ENCODE measurements at regions not wholly inside any gene's neighbourhood (a gene's known extent, or its start where the extent isn't known, plus 50 kb on each side); places are given as distances from the start of the nearest gene placed in this dataset.
"Not testable (repeated sequence)": the region's sequence is repeated elsewhere in the genome, so short reads cannot be mapped to it uniquely, and the experiment has no call there.

GRCh38 chr22:48060266-48060665, 1297.8 kb downstream of the TBC1D22A start:
- WGBS, 2 experiments (ENCODE audit: low coverage in 1 of 2, low lambda C conversion rate in 2 of 2, missing lambda C conversion rate in 2 of 2), result 48 to 57% methylated on average over 7 of the region's 7 CpGs
- Histone ChIP-seq H3K9me2 (ENCODE audit: insufficient read depth) (no peaks in the 10 kb centered on the region), H3K4me2 (ENCODE audit: unreplicated experiment) (no peak overlapping the region), H3K4me3 (no peak overlapping the region), H3K27me3 (replicated peaks; ENCODE audit: insufficient read depth) (no peaks in the 10 kb centered on the region), H2AFZ (no peak overlapping the region), H3K79me2 (ENCODE audit: insufficient read depth) (no peaks in the 10 kb centered on the region), H3K4me1 (ENCODE audit: insufficient read depth) (no peaks in the 10 kb centered on the region), H3K36me3 (ENCODE audit: low read depth) (no peaks in the 10 kb centered on the region), H3K9me3 (ENCODE audit: low read depth) (no peaks in the 10 kb centered on the region), H3F3A (ENCODE audit: insufficient read depth) (no peaks in the 10 kb centered on the region), H3K27ac (no peak overlapping the region), H3K9ac (no peak overlapping the region), H4K20me1 (ENCODE audit: insufficient read depth) (no peaks in the 10 kb centered on the region)
- in situ Hi-C loops (cut with MboI), result no loop called here
- no peak for DNase-seq
- TF ChIP-seq EZH2phosphoT487 (IDR thresholded peaks at IDR 0.05; ENCODE audit: insufficient read depth, low read depth), result no peak
- TF ChIP-seq EZH2 (IDR thresholded peaks at IDR 0.05; ENCODE audit: insufficient read depth, poor library complexity, severe bottlenecking), result no peak

GRCh38 chr22:48059521-48059920, 1297.1 kb downstream of the TBC1D22A start:
- H3K9ac ChIP-seq; H3K27me3 ChIP-seq (replicated peaks; ENCODE audit: insufficient read depth); H4K20me1 ChIP-seq (ENCODE audit: insufficient read depth); H3K4me3 ChIP-seq; H2AFZ ChIP-seq; H3K9me2 ChIP-seq (ENCODE audit: insufficient read depth); H3K4me2 ChIP-seq (ENCODE audit: unreplicated experiment); in situ Hi-C loops (cut with MboI); H3K79me2 ChIP-seq (ENCODE audit: insufficient read depth); H3F3A ChIP-seq (ENCODE audit: insufficient read depth); H3K27ac ChIP-seq; H3K9me3 ChIP-seq (ENCODE audit: low read depth); DNase-seq; H3K4me1 ChIP-seq (ENCODE audit: insufficient read depth); H3K36me3 ChIP-seq (ENCODE audit: low read depth): not testable (repeated sequence)
- WGBS, 2 experiments (ENCODE audit: low coverage in 1 of 2, low lambda C conversion rate in 2 of 2, missing lambda C conversion rate in 2 of 2), result 47 to 57% methylated on average over 4 of the region's 4 CpGs

- no peak overlapping the region for H3K4me3 ChIP-seq
- H3K9me3 ChIP-seq (ENCODE audit: low read depth), result no peaks in the 10 kb centered on the region
- no peaks in the 10 kb centered on the region for H3K27me3 ChIP-seq (replicated peaks; ENCODE audit: insufficient read depth)
- no peak for TF ChIP-seq EZH2phosphoT487 (IDR thresholded peaks at IDR 0.05; ENCODE audit: insufficient read depth, low read depth)
- TF ChIP-seq EZH2 (IDR thresholded peaks at IDR 0.05; ENCODE audit: insufficient read depth, poor library complexity, severe bottlenecking), result no peak
- no peaks in the 10 kb centered on the region for H3K4me1 ChIP-seq (ENCODE audit: insufficient read depth)
- no peaks in the 10 kb centered on the region for H3K79me2 ChIP-seq (ENCODE audit: insufficient read depth)
- no peaks in the 10 kb centered on the region for H3K36me3 ChIP-seq (ENCODE audit: low read depth)
- no peak overlapping the region for H3K9ac ChIP-seq
- H4K20me1 ChIP-seq (ENCODE audit: insufficient read depth), result no peaks in the 10 kb centered on the region
- H3K27ac ChIP-seq, result no peak overlapping the region
- in situ Hi-C loops (cut with MboI), result no loop called here
- WGBS, 2 experiments (ENCODE audit: low coverage in 1 of 2, low lambda C conversion rate in 2 of 2, missing lambda C conversion rate in 2 of 2), result 49 to 52% methylated on average over 22 of the region's 22 CpGs
- H3F3A ChIP-seq (ENCODE audit: insufficient read depth), result no peaks in the 10 kb centered on the region
- no peak overlapping the region for H2AFZ ChIP-seq
- H3K4me2 ChIP-seq (ENCODE audit: unreplicated experiment), result no peak overlapping the region
- no peak for DNase-seq
- no peaks in the 10 kb centered on the region for H3K9me2 ChIP-seq (ENCODE audit: insufficient read depth)
Measured at GRCh38 chr22:48057116-48057835, 1294.8 kb downstream of the TBC1D22A start.

GRCh38 chr22:48055827-48056226, 1293.4 kb downstream of the TBC1D22A start:
- TF ChIP-seq EZH2phosphoT487 (IDR thresholded peaks at IDR 0.05; ENCODE audit: insufficient read depth, low read depth) (no peak), EZH2 (IDR thresholded peaks at IDR 0.05; ENCODE audit: insufficient read depth, poor library complexity, severe bottlenecking) (no peak)
- Histone ChIP-seq H3K36me3 (ENCODE audit: low read depth) (no peaks in the 10 kb centered on the region), H3K4me3 (no peak overlapping the region), H3K9me3 (ENCODE audit: low read depth) (no peaks in the 10 kb centered on the region), H3K79me2 (ENCODE audit: insufficient read depth) (no peaks in the 10 kb centered on the region), H3K9me2 (ENCODE audit: insufficient read depth) (no peaks in the 10 kb centered on the region), H3K27me3 (replicated peaks; ENCODE audit: insufficient read depth) (no peaks in the 10 kb centered on the region), H3K27ac (no peak overlapping the region), H2AFZ (no peak overlapping the region), H3K9ac (no peak overlapping the region), H3K4me2 (ENCODE audit: unreplicated experiment) (no peak overlapping the region), H3K4me1 (ENCODE audit: insufficient read depth) (no peaks in the 10 kb centered on the region), H4K20me1 (ENCODE audit: insufficient read depth) (no peaks in the 10 kb centered on the region), H3F3A (ENCODE audit: insufficient read depth) (no peaks in the 10 kb centered on the region)
- 60 to 62% methylated on average over 11 of the region's 11 CpGs for WGBS, 2 experiments (ENCODE audit: low coverage in 1 of 2, low lambda C conversion rate in 2 of 2, missing lambda C conversion rate in 2 of 2)
- in situ Hi-C loops (cut with MboI), result no loop called here
- DNase-seq, result no peak

GRCh38 chr22:48055185-48055584, 1292.7 kb downstream of the TBC1D22A start:
- no peak overlapping the region for H3K27ac ChIP-seq
- no peak overlapping the region for H3K4me3 ChIP-seq
- in situ Hi-C loops (cut with MboI), result no loop called here
- H3F3A ChIP-seq (ENCODE audit: insufficient read depth), result no peaks in the 10 kb centered on the region
- no peak overlapping the region for H3K9ac ChIP-seq
- H3K9me2 ChIP-seq (ENCODE audit: insufficient read depth), result no peaks in the 10 kb centered on the region
- WGBS, 2 experiments (ENCODE audit: low coverage in 1 of 2, low lambda C conversion rate in 2 of 2, missing lambda C conversion rate in 2 of 2), result 50 to 55% methylated on average over 1 of the region's 1 CpG
- no peaks in the 10 kb centered on the region for H3K79me2 ChIP-seq (ENCODE audit: insufficient read depth)
- no peak for DNase-seq
- TF ChIP-seq EZH2 (IDR thresholded peaks at IDR 0.05; ENCODE audit: insufficient read depth, poor library complexity, severe bottlenecking) (no peak), EZH2phosphoT487 (IDR thresholded peaks at IDR 0.05; ENCODE audit: insufficient read depth, low read depth) (no peak)
- H3K4me2 ChIP-seq (ENCODE audit: unreplicated experiment), result no peak overlapping the region
- H2AFZ ChIP-seq, result no peak overlapping the region
- H3K9me3 ChIP-seq (ENCODE audit: low read depth), result no peaks in the 10 kb centered on the region
- H4K20me1 ChIP-seq (ENCODE audit: insufficient read depth), result no peaks in the 10 kb centered on the region
- no peaks in the 10 kb centered on the region for H3K36me3 ChIP-seq (ENCODE audit: low read depth)
- no peaks in the 10 kb centered on the region for H3K27me3 ChIP-seq (replicated peaks; ENCODE audit: insufficient read depth)
- no peaks in the 10 kb centered on the region for H3K4me1 ChIP-seq (ENCODE audit: insufficient read depth)
